ENCODE measurements at regions not wholly inside any gene's neighbourhood (a gene's known extent, or its start where the extent isn't known, plus 50 kb on each side); places are given as distances from the start of the nearest gene placed in this dataset.

DNA sequence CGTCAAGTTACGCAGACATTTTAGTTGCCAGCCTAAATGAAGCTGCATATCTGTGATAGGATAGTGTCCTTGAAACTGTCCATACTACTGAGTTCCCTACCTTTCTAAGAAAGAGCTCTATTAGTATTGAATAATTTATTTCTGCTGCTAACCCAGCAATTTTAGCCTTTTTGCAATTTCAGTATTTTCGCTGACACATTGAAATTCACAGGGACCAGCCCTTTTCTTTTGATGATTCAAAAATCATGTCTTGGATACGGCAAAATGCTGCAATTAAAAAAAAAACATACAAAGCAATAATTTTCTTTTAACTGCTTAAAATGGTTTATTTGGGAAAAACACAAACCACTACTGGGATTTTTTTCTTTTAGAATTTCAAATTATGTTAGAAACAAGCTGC lies 563.3 kb downstream of the TBC1D32 start:
- TF ChIP-seq, protein P1, sequence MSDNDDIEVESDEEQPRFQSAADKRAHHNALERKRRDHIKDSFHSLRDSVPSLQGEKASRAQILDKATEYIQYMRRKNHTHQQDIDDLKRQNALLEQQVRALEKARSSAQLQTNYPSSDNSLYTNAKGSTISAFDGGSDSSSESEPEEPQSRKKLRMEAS (IDR thresholded peaks at IDR 0.05; ENCODE audit: low read depth), result no peak
- no peak for TF ChIP-seq TAF1 (IDR thresholded peaks at IDR 0.05; ENCODE audit: borderline replicate concordance, low read depth, low read length)
- no peak for TF ChIP-seq NFIC (IDR thresholded peaks at IDR 0.05; ENCODE audit: borderline replicate concordance)
- TF ChIP-seq, protein P2, sequence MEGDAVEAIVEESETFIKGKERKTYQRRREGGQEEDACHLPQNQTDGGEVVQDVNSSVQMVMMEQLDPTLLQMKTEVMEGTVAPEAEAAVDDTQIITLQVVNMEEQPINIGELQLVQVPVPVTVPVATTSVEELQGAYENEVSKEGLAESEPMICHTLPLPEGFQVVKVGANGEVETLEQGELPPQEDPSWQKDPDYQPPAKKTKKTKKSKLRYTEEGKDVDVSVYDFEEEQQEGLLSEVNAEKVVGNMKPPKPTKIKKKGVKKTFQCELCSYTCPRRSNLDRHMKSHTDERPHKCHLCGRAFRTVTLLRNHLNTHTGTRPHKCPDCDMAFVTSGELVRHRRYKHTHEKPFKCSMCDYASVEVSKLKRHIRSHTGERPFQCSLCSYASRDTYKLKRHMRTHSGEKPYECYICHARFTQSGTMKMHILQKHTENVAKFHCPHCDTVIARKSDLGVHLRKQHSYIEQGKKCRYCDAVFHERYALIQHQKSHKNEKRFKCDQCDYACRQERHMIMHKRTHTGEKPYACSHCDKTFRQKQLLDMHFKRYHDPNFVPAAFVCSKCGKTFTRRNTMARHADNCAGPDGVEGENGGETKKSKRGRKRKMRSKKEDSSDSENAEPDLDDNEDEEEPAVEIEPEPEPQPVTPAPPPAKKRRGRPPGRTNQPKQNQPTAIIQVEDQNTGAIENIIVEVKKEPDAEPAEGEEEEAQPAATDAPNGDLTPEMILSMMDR (IDR thresholded peaks at IDR 0.05), result no peak
- no peak for TF ChIP-seq POLR2AphosphoS5 (IDR thresholded peaks at IDR 0.05; ENCODE audit: low read depth, low read length)
- no peak for TF ChIP-seq MXI1 (IDR thresholded peaks at IDR 0.05; ENCODE audit: low read depth, low read length)
- TF ChIP-seq FOXM1 (IDR thresholded peaks at IDR 0.05; ENCODE audit: low read depth), result no peak
- TF ChIP-seq SMC3 (IDR thresholded peaks at IDR 0.05; ENCODE audit: low read depth, low read length), result no peak
- no peak for TF ChIP-seq NRF1 (IDR thresholded peaks at IDR 0.05; ENCODE audit: low read depth, low read length)
- no peak for TF ChIP-seq YY1 (IDR thresholded peaks at IDR 0.05; ENCODE audit: low read depth)
- no peak for TF ChIP-seq ZBTB33 (IDR thresholded peaks at IDR 0.05; ENCODE audit: borderline replicate concordance, low read depth)
- TF ChIP-seq EZH2phosphoT487 (IDR thresholded peaks at IDR 0.05; ENCODE audit: borderline replicate concordance, low read depth), result no peak
